HG03139 (cell line): ENCODE measurements at regions not wholly inside any gene's neighbourhood (a gene's known extent, or its start where the extent isn't known, plus 50 kb on each side); places are given as distances from the start of the nearest gene placed in this dataset.
"Not testable (repeated sequence)": the region's sequence is repeated elsewhere in the genome, so short reads cannot be mapped to it uniquely, and the experiment has no call there.

Experiments used
- ATAC-seq: cut with Tn5 transposase; IDR thresholded peaks from one replicate; pipeline ENCODE4 v1.9.1; 2021; ENCODE audit not compliant: unreplicated experiment

- no peak for ATAC-seq
These were observed 1146.4 kb downstream of the SLITRK5 start for GRCh38 chr13:88817560-88817959.

GRCh38 chr13:88823114-88823513, 1151.9 kb downstream of the SLITRK5 start:
- no peak for ATAC-seq

GRCh38 chr13:88824218-88824617, 1153.0 kb downstream of the SLITRK5 start:
- no peak for ATAC-seq

GRCh38 chr13:88840085-88840484, 1168.9 kb downstream of the SLITRK5 start:
- ATAC-seq: no peak

- ATAC-seq: not testable (repeated sequence)
These were observed 1181.1 kb downstream of the SLITRK5 start for GRCh38 chr13:88852293-88852692.

GRCh38 chr13:88857256-88857655, 1186.1 kb downstream of the SLITRK5 start:
- no peak for ATAC-seq

GRCh38 chr13:88862095-88862620, 1191.0 kb downstream of the SLITRK5 start:
- no peak for ATAC-seq

- ATAC-seq: no peak
These were observed 1191.9 kb downstream of the SLITRK5 start for GRCh38 chr13:88863116-88863515.

- ATAC-seq: no peak
These were observed 1195.0 kb downstream of the SLITRK5 start for GRCh38 chr13:88866195-88866594.

GRCh38 chr13:88883741-88884140, 1212.6 kb downstream of the SLITRK5 start:
- ATAC-seq: no peak

GRCh38 chr13:88887045-88887662, 1216.0 kb downstream of the SLITRK5 start:
- no peak for ATAC-seq

- ATAC-seq: no peak
These were observed 1224.2 kb downstream of the SLITRK5 start for GRCh38 chr13:88895261-88895941.

- no peak for ATAC-seq
These were observed 1225.3 kb downstream of the SLITRK5 start for GRCh38 chr13:88896466-88896865.

- ATAC-seq: no peak
These were observed 1237.8 kb downstream of the SLITRK5 start for GRCh38 chr13:88908961-88909441.

- peak; percentile 98 for ATAC-seq
These were observed 1248.9 kb downstream of the SLITRK5 start for GRCh38 chr13:88919970-88920628.

- ATAC-seq: no peak
These were observed 1254.8 kb downstream of the SLITRK5 start for GRCh38 chr13:88925954-88926353.

- no peak for ATAC-seq
These were observed 1255.8 kb downstream of the SLITRK5 start for GRCh38 chr13:88926890-88927502.

GRCh38 chr13:88932950-88933349, 1261.8 kb downstream of the SLITRK5 start:
- ATAC-seq: no peak

GRCh38 chr13:88937384-88937783, 1266.2 kb downstream of the SLITRK5 start:
- no peak for ATAC-seq

- no peak for ATAC-seq
These were observed 1274.6 kb downstream of the SLITRK5 start for GRCh38 chr13:88945793-88946192.

- ATAC-seq: no peak
These were observed 1277.3 kb downstream of the SLITRK5 start for GRCh38 chr13:88948501-88948900.
